ENCODE measurements at regions not wholly inside any gene's neighbourhood (a gene's known extent, or its start where the extent isn't known, plus 50 kb on each side); places are given as distances from the start of the nearest gene placed in this dataset.

DNA sequence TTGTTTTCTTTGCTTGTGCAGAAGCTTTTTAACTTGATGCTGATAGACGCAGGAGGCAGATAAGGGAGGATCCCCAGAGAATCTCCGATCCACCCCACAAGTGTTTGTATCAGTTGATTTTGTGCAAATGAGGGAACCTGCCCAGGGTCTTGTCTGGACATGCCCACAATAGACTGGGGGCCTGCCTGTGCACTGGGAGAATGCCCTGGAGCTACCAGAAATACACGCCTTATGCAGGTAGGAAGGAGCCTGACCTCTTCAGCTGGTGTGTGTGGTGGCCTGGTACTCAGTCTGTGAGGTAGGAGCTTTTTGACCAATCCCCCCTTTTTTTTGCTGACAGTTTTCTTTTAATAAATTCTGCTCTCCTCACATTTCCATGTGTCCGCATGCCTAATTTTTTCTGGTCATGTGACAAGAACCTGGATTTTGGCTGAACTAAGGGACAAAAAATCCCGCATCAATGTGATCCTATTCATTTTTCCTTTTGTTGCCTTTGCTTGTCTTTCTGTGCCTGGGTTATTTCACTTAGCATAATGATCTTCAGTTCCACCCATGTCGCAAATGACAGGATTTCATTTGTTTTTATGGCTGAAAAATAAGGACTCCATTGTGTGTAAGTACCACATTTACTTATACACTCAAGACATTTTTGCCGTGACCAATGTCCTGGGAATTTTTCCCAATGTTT, 430.6 kb upstream of the NRG3 start:
- TF ChIP-seq, protein P1, sequence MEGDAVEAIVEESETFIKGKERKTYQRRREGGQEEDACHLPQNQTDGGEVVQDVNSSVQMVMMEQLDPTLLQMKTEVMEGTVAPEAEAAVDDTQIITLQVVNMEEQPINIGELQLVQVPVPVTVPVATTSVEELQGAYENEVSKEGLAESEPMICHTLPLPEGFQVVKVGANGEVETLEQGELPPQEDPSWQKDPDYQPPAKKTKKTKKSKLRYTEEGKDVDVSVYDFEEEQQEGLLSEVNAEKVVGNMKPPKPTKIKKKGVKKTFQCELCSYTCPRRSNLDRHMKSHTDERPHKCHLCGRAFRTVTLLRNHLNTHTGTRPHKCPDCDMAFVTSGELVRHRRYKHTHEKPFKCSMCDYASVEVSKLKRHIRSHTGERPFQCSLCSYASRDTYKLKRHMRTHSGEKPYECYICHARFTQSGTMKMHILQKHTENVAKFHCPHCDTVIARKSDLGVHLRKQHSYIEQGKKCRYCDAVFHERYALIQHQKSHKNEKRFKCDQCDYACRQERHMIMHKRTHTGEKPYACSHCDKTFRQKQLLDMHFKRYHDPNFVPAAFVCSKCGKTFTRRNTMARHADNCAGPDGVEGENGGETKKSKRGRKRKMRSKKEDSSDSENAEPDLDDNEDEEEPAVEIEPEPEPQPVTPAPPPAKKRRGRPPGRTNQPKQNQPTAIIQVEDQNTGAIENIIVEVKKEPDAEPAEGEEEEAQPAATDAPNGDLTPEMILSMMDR (conservative IDR thresholded peaks at IDR 0.05) = no peak
- TF ChIP-seq EZH2 (IDR thresholded peaks at IDR 0.05; ENCODE audit: low read depth) = no peak
